NCI-H187 (cell line): ENCODE measurements at regions not wholly inside any gene's neighbourhood (a gene's known extent, or its start where the extent isn't known, plus 50 kb on each side); places are given as distances from the start of the nearest gene placed in this dataset.
A peak's percentile ranks its signal among the peaks of the same experiment; 100 is the strongest.
"Not testable (repeated sequence)": the region's sequence is repeated elsewhere in the genome, so short reads cannot be mapped to it uniquely, and the experiment has no call there.

Source experiments
- DNase-seq, 2 experiments: peaks; one replicate each; lab custom pipeline; 2025; lab: John Stamatoyannopoulos, UW

DNA sequence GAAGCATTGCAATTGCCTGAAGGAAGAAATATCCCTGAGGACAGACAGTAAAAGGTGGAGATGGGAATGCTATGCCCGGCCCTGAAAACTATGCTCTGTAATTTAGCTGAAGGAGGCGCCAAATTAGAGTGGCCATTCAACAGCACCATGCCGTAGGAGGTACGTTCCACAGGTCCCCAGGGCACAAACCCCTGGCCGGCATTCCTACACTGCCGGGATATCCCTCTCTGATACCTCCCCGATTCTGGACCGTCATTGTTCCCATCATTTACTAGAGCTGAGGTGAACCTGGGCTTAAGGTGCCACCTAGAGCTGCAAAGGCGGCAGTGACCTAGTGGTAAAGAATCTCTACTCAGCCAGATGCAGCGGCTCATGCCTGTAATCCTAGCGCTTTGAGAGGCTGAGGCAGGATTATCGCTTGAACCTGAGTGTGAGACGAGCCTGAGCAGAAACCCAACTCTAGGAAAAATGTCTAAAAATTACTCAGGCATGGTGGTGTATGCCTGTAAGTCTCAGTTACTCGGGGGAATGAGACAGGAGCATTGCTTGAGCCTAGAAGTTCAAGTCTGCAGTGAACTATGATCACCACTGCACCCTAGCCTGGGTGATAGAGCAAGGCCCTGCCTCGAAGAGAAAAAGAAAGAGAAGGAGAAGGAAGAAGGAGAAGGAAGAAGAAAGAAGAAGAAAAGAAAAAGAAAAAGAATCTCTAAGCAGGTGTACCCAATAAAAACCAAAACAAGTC lies 53.0 kb upstream of the TNKS2 start:
- DNase-seq = no peak

DNA sequence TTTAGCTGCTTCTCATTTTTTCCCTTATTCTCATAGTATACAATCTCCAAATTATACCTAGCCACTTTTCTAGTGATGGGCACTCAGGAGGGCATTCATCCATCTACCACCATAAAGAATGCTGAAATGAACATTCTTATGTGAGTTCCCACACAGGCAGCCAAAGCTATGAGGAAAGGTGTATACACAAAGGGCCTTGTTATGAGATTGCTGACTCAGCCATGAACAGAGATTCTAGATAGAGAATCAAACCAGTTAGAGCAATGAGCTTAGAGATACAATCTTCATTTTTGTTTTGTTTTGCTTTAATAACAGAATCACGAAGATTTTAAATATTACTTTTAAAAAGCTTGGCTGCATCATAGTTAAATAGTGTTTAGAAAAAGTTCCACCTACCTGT lies 54.8 kb upstream of the TNKS2 start:
- DNase-seq = no peak

DNA sequence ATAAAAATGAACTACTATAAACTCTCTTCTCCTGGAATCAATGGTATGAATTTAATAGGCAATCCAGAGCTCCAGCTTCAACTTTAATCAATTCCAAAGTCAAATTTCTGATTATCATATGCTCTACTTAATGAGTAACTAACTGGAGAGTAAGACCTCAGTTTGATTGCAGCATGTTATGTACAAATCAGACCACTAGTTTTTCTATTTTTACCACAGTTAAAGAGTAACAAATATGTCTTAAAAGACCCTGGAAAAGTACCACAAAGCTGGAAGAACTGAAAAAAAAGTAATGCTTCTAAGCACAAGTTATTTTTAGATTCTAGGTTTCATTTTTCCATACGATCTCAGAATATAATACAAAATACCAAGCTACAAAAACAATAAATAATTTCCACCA lies 56.0 kb upstream of the TNKS2 start:
- no peak for DNase-seq

DNA sequence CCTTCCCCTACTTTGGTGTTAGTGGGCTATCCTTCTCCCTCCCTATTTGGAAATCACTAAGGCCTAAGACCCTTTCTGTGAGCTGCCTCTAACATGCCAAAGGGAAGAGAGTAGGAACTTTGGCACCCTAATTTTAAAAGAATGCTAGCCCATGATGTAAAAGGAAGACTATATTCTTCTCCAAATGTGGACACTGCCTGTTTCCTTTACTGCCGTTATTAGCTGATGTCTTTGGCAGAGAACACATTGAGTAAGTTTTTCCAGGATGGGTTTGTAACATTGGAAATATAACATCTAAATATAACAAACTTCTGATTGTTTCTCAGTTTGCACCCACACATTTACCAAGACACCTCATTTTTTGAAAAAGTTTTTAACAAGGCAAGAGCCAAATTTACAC lies 56.9 kb upstream of the TNKS2 start:
- no peak for DNase-seq

DNA sequence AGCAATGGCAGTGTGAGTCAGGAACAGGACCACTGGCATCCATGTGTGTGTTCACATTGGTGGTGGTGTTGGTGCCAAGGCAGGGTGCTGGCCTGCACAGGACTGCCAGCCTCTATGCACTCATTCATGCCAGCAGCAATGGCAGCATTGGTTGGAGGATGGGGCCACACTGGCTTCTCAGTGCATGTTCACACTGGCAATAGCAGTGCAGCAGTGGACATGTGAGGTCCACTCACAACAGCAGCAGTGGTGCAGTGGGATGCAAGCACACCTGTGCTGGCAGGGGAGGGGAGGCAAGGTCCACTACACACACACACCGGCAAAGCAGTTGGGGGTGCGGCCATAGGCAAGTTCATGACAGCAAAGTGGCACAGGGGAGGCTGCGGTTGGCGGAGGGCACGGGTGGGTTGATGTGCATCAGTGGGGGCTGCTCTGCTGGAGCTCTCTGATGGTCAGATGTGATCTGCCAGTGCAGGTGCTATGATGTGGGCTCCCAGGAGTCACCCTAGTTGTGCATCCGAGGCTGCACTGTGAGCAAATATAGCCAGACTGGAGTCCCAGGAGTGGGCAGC lies 57.8 kb upstream of the TNKS2 start:
- no peak for DNase-seq

DNA sequence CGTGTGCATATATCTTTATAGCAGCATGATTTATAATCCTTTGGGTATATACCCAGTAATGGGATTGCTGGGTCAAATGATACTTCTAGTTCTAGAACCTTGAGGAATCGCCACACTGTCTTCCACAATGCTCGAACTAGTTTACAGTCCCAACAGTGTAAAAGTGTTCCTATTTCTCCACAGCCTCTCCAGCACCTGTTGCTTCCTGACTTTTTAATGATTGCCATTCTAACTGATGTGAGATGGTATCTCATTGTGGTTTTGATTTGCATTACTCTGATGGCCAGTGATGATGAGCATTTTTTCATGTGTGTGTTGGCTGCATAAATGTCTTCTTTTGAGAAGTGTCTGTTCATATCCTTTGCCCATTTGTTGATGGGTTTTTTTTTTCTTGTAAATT lies 66.0 kb upstream of the TNKS2 start:
- DNase-seq = not testable (repeated sequence)

DNA sequence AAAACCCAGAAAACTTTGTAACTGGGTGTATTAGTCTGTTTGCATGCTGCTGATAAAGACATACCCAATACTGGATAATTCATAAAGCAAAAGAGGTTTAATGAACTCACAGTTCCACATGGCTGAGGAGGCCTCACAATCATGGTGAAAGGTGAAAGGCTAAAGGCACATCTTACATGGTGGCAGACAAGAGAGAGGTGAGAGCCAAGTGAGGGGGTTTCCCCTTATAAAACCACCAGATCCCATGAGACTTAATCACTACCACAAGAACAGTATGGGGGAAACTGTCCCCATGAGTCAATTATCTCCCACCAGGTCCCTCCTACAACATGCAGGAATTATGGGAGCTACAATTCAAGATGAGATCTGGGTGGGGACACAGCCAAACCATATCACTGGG lies 68.9 kb upstream of the TNKS2 start:
- DNase-seq = not testable (repeated sequence)

DNA sequence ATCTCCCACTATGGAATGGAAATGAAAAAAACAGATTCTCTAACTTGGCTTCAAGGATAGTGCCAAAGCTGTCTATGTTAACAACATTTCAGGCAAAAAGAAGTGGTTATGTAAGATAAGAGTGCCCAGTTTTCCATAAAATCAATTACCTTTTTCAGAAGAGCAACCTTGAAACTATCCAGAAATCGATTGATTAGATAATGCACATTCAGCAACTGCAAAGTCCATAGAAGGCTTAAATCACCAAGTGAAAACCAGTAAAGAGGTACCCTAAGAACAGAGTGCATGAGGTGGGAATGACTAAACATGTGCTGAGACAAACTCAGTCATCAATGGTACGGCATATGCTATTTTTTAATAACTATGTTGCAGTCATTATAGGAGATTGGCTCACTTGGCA lies 71.9 kb upstream of the TNKS2 start:
- no peak for DNase-seq

DNA sequence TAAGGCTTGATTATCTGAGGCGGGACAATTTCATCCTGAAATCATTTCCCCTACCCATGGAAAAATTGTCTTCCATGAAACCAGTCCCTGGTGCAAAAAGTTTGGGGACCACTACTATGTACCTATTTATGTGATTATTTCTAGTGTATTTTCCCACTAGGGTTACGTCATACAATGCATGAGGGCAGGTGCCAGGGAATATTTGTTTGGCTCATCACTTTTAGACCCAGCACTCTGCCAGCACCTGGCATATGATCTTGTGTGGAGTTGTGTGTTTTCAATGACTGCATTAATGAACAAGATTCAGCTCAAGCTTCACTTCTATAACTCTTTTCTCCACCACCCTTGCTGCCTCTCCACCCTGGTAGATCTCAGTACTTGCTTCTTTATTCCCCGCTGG lies 73.3 kb upstream of the TNKS2 start:
- no peak for DNase-seq

DNA sequence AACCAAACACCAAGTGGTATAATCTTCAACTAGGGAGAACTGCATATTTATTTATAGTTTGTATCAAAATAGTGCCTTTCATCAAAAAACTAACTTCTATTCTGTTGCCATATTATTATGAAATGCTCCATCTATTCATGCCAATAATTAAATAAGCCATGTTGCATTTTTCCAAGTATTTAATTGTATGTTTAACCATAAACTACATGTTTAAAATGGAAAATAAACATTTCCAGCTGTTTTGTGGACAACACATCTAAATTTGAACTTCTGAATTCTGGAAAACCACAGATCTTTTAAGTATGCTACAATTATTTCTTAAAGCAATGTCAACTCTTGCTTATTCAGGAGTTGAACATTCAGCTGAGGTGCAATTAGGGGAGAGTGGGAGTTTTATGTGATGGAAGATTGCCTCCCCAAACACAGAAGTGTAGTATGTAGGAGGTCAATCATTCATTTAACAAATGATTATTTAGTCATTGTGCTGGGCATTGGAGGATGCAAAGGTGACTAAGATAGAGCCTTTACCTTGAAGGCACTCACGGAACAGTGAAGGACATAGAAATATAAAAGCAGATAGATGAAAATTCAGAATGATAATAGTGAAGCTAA lies 80.7 kb upstream of the PPP1R3C start:
- no peak for DNase-seq

DNA sequence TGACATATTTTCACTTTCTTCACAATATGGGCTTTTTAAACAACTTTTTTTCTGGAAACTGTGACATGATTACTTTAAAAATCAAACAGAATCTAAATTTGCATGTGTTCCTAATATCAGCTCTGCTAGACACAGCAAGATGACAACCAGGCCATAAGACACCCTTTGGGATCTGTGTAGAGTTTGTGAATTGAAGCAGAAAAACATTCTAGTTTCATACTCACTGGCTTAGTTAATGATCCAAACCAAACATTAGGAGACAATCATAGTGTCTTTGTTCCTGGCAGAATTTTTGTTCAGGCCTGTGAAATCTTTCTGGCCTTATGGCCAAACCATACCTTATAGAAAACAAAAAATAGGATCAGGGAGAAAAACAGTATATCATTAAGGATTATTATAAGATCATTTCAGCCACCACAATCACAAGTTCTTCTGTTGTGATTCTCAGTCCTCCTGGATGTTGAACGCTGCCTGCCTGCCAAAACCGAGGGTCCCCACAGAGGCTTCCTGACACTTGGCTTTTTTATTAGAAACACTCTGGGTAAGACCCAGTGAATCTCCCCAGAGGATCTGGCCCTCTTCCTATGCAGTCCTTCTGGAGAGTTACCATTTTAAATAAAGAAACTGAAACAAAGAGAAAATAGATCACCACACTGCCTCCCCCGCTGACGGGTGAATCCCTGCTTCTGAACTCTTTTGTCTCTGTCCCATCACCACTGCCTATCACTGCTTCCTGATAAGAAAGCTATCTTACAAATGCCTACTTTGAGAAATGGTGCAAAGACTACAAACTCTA lies 79.2 kb upstream of the PPP1R3C start:
- DNase-seq = no peak

DNA sequence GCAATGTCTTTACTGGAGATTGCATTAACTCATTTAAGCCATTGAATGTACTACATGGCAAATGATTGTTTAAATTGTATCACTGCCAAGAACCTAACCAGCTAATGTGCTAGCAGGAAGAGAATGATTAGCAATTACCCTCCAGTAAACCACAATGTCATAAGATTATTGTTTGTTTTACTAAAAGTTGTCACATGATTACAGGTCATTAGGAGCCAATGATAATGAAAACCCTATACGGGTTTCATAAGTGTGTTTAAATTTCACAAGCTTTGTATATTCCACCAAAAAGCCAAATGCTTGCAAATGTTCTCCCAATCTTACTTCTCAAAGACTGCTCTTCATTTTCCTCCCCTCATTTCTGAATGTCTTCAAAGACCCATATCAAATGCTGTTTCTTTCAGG lies 76.5 kb upstream of the PPP1R3C start:
- no peak for DNase-seq

DNA sequence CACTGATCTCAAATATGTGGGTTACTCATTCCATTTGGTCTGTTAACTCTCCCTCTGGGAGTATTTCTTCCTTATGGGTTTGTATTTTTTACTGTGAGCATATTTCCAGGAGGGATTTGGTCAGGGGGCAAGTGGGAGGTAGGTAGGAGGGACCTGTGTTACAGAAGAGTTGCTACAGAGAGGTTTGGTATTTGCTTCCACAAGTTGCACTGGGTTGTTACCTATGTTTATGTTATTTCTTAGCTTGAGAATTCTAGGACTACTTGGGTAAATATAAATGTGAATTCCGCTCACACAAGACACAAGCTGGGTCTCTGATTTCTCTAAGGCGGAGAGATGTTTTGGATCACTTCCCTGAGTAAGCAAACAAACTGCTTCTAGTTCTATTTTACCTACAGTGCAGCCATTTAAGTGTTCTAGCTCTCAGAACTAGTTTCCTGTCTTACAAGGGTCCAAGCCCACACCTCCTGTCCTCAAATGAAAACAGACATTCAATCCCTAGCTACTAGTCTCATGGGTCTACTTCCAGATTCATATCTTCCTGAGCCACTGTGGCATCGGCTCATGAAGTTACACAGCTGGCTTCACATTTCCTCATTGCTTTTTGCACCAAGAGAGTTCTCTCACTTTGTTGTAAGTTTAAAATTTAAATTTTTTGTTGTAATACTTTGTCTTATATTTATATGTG lies 75.4 kb upstream of the PPP1R3C start:
- DNase-seq = no peak

DNA sequence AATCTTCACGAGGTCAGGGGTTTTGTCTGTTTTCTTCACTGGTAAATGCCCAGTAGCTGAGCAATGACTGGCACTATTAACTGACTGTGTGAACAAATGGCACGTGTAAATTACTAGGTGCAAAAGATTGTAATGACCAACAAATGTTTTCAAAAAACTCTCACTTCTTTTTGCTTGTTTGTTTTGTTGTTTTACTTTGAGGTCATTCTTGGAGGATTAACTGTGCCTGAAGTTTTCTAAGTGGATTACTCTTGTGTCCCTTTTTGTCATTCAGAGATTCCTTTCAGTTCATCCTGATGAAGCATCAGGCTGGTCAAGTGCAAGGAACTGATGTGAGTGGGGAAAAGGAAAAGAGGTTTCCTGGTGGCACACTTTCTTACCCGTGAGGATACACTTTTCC lies 74.4 kb upstream of the PPP1R3C start:
- no peak for DNase-seq

DNA sequence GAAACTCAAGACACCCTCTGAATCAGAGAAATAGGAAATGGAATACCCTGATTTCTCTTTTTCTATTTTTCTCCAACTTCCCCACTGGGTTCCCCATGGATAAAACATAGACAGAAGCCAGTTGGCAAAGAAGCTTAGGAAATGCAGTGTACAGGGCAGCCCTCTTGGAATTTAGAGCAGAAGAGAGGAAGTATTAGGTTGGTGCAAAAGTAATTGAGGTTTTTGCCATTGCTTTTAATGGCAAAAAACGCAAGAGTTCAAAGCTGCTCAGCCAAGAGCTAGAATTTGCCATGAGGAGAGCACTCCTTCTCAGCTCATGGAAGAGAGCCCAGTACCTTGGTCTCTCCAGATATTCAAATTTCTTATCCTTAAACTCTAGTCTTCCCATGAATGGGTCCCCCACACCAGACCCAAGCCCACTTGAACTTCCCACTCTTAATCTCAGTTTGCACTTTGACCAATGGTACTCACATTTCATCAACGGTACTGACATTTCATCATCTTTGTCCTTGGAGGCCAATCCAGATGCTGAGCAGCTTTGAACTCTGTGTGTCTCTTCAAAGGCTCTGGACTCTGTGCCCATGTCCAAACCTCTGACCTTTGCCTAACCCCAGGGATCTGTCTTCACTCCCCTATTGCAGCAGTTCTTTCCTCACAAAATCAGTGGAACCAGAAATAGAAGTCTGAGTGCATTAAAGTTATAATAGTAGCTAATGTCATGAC lies 73.2 kb upstream of the PPP1R3C start:
- no peak for DNase-seq

DNA sequence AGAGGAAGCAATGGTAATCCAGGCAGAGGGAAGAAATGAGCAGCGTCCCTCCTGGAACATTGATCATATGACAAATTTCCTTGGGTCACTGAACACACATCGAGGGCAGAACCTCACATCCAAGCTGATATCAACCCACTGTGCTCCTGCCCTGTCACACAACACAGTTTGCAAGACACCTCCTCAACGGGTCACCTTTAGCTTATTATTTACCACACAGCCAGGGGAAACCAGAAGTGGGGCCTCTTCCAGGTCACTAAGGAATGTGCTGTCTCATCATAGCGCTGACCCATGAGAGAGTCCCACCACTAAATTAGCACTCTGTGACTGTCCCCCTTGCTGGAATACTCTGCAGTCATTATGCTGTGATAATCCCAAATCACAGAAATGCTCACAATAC lies 69.7 kb upstream of the PPP1R3C start:
- no peak for DNase-seq

DNA sequence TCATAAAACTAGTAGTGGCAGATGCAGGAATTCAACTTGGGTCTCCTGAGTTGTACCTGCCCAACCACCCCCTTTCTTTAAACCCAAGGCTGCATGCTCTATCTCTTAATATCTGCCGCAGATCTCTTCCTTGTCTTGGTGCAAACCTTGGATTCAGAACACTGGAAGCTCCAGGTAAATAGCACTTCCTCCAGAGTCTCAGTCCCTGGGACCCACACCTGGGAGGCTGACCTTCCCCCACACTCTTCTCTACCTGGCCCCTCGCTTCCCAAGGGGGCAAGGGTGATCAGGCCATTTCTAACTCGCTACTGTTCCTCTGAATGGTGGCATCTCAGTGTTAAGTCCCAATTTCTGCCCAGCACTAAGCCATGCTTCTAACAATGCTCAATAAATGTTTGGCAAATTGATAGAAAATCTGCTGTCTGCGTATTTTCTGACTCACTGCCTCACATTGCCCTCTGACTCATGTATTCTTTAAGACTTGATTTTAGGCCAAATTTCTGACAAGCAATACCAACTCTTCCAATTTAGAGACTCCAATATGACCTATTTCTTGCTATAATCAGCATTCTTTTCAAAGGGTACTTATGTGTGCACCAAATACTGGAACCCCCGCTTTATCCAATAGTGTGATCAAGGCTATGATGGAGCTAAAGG lies 68.0 kb upstream of the PPP1R3C start:
- no peak for DNase-seq

DNA sequence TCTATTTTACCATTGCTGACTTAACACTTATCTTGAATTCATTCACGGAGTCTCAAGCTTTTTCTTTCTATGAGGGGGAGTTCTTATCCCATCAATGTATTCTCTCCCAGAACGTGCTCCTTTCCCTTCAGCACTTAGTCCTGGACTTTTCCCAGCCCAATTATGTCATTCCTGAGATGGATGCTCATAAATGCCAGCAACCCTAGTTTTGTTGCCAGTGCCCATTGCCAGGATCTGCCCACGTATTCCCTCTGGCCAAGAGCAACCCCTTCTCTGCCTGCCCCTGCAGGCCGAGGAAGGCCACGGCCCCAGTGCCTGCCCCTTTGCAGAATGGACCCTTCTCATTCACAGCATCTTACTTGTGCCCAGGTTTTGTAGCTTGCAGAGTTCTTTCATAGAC lies 67.4 kb upstream of the PPP1R3C start:
- no peak for DNase-seq

DNA sequence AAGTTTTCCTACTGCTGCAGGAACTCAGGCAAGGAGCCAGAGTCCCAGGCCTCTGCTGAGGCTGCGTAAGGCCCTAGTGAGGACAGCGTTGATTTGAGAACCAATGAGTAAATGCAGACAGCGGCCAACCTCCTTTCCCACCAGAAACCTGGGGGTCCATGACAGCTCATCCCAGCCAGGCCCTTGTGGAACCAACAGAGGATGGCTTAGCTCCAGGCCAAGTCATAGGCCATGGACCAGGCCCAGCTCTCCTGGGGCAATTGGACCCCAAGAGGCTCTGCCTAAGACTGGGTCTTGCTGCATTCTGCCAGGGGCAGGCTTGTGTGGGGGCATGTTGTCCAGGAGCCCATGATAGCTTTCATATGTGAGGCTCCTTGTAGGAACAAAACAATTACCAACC lies 65.4 kb upstream of the PPP1R3C start:
- no peak for DNase-seq

DNA sequence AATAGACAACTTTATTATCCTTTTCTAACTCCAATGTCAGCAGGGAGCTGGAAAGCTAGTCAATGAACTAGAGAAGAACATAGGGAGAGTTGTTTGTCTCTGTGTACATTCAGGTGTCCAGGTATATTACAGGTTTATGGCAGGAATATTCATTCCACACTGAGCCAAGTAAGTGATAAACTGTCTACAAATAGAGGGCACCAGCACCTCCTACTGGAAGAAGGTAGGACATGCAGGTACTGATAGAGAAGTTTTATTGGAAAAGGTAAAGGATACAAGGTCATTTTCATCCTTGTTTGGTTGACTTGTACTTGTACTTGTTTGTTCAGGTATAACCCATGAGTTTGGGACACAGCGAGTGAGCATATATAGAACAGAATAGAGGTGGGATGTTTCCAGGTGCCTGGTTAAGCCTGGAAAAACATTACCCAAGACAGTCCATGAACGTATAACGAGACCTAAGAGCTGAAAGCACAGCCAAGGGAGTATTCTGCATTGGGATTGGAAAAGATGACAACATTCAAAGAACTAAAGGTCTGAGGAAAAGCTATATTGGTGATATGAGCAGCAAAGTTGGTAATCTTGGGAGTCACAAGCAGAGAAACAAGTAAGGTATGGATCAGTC lies 61.4 kb upstream of the PPP1R3C start:
- DNase-seq = peak; percentile 0 to 5

DNA sequence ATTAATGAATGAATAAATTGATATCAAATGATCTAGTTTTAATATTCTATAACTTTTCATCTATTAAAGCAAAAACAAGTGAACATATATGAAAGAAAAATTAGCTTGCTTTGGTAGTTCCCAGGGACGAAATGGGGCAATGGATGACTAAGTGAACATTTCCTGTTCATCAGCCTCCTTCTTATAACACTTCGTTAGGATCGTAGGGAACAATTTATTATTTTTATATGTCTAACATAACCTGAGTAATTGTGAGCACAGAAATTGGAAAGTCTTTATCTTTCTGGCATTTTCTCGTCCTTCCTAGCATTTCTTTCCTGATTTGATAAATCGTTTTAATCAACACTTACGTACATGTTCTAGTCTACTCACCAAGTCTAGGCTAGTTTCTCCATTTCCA lies 59.1 kb upstream of the PPP1R3C start:
- DNase-seq = no peak
